H9 (cell line): ENCODE measurements at regions not wholly inside any gene's neighbourhood (a gene's known extent, or its start where the extent isn't known, plus 50 kb on each side); places are given as distances from the start of the nearest gene placed in this dataset.
"Not testable (repeated sequence)": the region's sequence is repeated elsewhere in the genome, so short reads cannot be mapped to it uniquely, and the experiment has no call there.

Experiments used
- DNase-seq: peaks from one replicate; pipeline ENCODE4 v3.0.0-alpha.2; 2017
- H2AFZ ChIP-seq: one replicate; pipeline ENCODE4 v1.6.1; 2013; ENCODE audit warnings: mild to moderate bottlenecking, low read length, control low read depth, moderate library complexity
- H2AK5ac ChIP-seq: 2 replicates; pipeline ENCODE4 v1.6.1; 2013; ENCODE audit warnings: low read length, control low read depth, mixed read lengths; ENCODE audit not compliant: insufficient read length
- H2BK120ac ChIP-seq: one replicate; pipeline ENCODE4 v1.6.1; 2013; ENCODE audit warnings: low read depth, mild to moderate bottlenecking, low read length, control low read depth, inconsistent platforms; ENCODE audit not compliant: poor library complexity, severe bottlenecking
- H2BK12ac ChIP-seq: 2 replicates; pipeline ENCODE4 v1.6.1; 2013; ENCODE audit warnings: low read length, control low read depth, mixed read lengths, low read depth; ENCODE audit not compliant: insufficient read length
- H2BK15ac ChIP-seq: 2 replicates; pipeline ENCODE4 v1.6.1; 2013; ENCODE audit warnings: low read depth, low read length, control low read depth
- H2BK20ac ChIP-seq: one replicate; pipeline ENCODE4 v1.6.1; 2013; ENCODE audit warnings: low read depth, mild to moderate bottlenecking, low read length, control low read depth, inconsistent platforms; ENCODE audit not compliant: poor library complexity, severe bottlenecking
- H2BK5ac ChIP-seq: 2 replicates; pipeline ENCODE4 v1.6.1; 2013; ENCODE audit warnings: low read length, control low read depth, mixed read lengths; ENCODE audit not compliant: insufficient read length
- H3K14ac ChIP-seq: 2 replicates; pipeline ENCODE4 v1.6.1; 2013; ENCODE audit warnings: low read length, control low read depth; ENCODE audit not compliant: insufficient read depth
- H3K18ac ChIP-seq: 2 replicates; pipeline ENCODE4 v1.6.1; 2013; ENCODE audit warnings: low read depth, mild to moderate bottlenecking, mixed read lengths, low read length, control low read depth; ENCODE audit not compliant: insufficient read length
- H3K23ac ChIP-seq: 2 replicates; pipeline ENCODE4 v1.6.1; 2013; ENCODE audit warnings: low read length, control low read depth, mixed read lengths, low read depth; ENCODE audit not compliant: insufficient read length
- H3K23me2 ChIP-seq: 2 replicates; pipeline ENCODE4 v1.6.1; 2013; ENCODE audit warnings: low read depth, mild to moderate bottlenecking, mixed read lengths, low read length, control low read depth; ENCODE audit not compliant: insufficient read length, poor library complexity, severe bottlenecking
- H3K27ac ChIP-seq: 2 replicates; pipeline ENCODE4 v1.5.1; 2013; ENCODE audit warnings: low read length, control low read depth, mixed read lengths, low read depth; ENCODE audit not compliant: insufficient read length
- H3K27me3 ChIP-seq: 2 replicates; pipeline ENCODE4 v1.6.1; 2013; ENCODE audit warnings: low read length, control low read depth, inconsistent platforms; ENCODE audit not compliant: insufficient read depth
- H3K4ac ChIP-seq: 2 replicates; pipeline ENCODE4 v1.6.1; 2013; ENCODE audit warnings: low read depth, mild to moderate bottlenecking, control low read depth, inconsistent platforms, low read length, moderate library complexity
- H3K4me1 ChIP-seq: 2 replicates; pipeline ENCODE4 v1.6.1; 2013; ENCODE audit warnings: low read length, control low read depth, inconsistent platforms; ENCODE audit not compliant: insufficient read depth
- H3K4me2 ChIP-seq: 2 replicates; pipeline ENCODE4 v1.6.1; 2013; ENCODE audit warnings: low read length, control low read depth, mixed read lengths; ENCODE audit not compliant: insufficient read length, insufficient read depth
- H3K56ac ChIP-seq: 2 replicates; pipeline ENCODE4 v1.6.1; 2013; ENCODE audit warnings: low read depth, mild to moderate bottlenecking, mixed read lengths, low read length, control low read depth; ENCODE audit not compliant: insufficient read length
- H3K79me1 ChIP-seq: 2 replicates; pipeline ENCODE4 v1.6.1; 2013; ENCODE audit warnings: low read depth, mild to moderate bottlenecking, moderate library complexity, low read length, control low read depth, inconsistent platforms; ENCODE audit not compliant: insufficient read depth, poor library complexity, severe bottlenecking
- H3K79me2 ChIP-seq: 2 replicates; pipeline ENCODE4 v1.6.1; 2013; ENCODE audit warnings: low read length, control low read depth, inconsistent platforms; ENCODE audit not compliant: insufficient read depth
- H3K9ac ChIP-seq: 2 replicates; pipeline ENCODE4 v1.6.1; 2013; ENCODE audit warnings: low read length, control low read depth, mixed read lengths; ENCODE audit not compliant: insufficient read length; ENCODE audit errors: extremely low read depth
- H3K9me3 ChIP-seq: one replicate; pipeline ENCODE4 v1.6.1; 2013; ENCODE audit warnings: low read depth, low read length, inconsistent platforms; ENCODE audit not compliant: control insufficient read depth
- H3T11ph ChIP-seq: one replicate; pipeline ENCODE4 v1.6.1; 2013; ENCODE audit warnings: mild to moderate bottlenecking, low read length, control low read depth, inconsistent platforms
- H4K20me1 ChIP-seq: one replicate; pipeline ENCODE4 v1.6.1; 2013; ENCODE audit not compliant: control insufficient read depth, insufficient read length, insufficient read depth
- H4K5ac ChIP-seq: 2 replicates; pipeline ENCODE4 v1.6.1; 2013; ENCODE audit warnings: low read depth, mild to moderate bottlenecking, mixed read lengths, low read length, control low read depth; ENCODE audit not compliant: insufficient read length
- H4K8ac ChIP-seq: replicated peaks from 2 replicates; pipeline ENCODE4 v1.6.1; 2013; ENCODE audit warnings: low read length, control low read depth, mixed read lengths, low read depth; ENCODE audit not compliant: insufficient read length
- H4K91ac ChIP-seq: 2 replicates; pipeline ENCODE4 v1.6.1; 2013; ENCODE audit warnings: low read depth, mild to moderate bottlenecking, moderate library complexity, mixed read lengths, low read length, control low read depth; ENCODE audit not compliant: insufficient read length
- H3K27ac Mint-ChIP-seq, 3 experiments: 2 replicates in 2 of 3; 3 replicates in 1 of 3; pipeline ENCODE4 v1.8.0; 2020 to 2021; ENCODE audit warnings: mixed read lengths in 3 of 3, mild to moderate bottlenecking in 1 of 3, moderate library complexity in 1 of 3
- H3K27me3 Mint-ChIP-seq: 2 replicates; pipeline ENCODE4 v1.8.0; 2021; ENCODE audit warnings: low read depth, mild to moderate bottlenecking, moderate library complexity, mixed read lengths
- H3K36me3 Mint-ChIP-seq, 3 experiments: 2 replicates in 2 of 3; 3 replicates in 1 of 3; pipeline ENCODE4 v1.8.0; 2020 to 2021; ENCODE audit warnings: low read depth in 3 of 3, mixed read lengths in 3 of 3; ENCODE audit not compliant: insufficient read depth in 1 of 3
- H3K4me1 Mint-ChIP-seq, 2 experiments: 2 replicates each; pipeline ENCODE4 v1.8.0; 2020; ENCODE audit warnings: mixed read lengths in 2 of 2
- H3K4me3 Mint-ChIP-seq, 2 experiments: 2 replicates in 1 of 2; 3 replicates in 1 of 2; pipeline ENCODE4 v1.8.0; 2020 to 2021; ENCODE audit warnings: mild to moderate bottlenecking in 2 of 2, mixed read lengths in 2 of 2, moderate library complexity in 1 of 2
- H3K9me3 Mint-ChIP-seq, 2 experiments: 2 replicates in 1 of 2; 3 replicates in 1 of 2; pipeline ENCODE4 v1.8.0; 2020; ENCODE audit warnings: mild to moderate bottlenecking in 2 of 2, mixed read lengths in 2 of 2, moderate library complexity in 1 of 2
- CTCF ChIP-seq: fragments of 200-600 bp; sonication (generic); conservative IDR thresholded peaks from 3 replicates; pipeline ENCODE4 v1.8.0; 2021; ENCODE audit warnings: antibody characterized with exemption, mild to moderate bottlenecking
- WGBS: extraction: QIAGEN DNeasy Blood & Tissue Kit; methylation state at CpG from one replicate; pipeline ENCODE4 v1.1.7; 2013; ENCODE audit warnings: missing lambda C conversion rate, low lambda C conversion rate, mixed read lengths; ENCODE audit not compliant: insufficient read length; ENCODE audit errors: extremely low coverage; 5-methylcytosine and 5-hydroxymethylcytosine counted together

GRCh38 chr12:131321988-131322387 is 368.3 kb downstream of the ADGRD1 start:
- H3K56ac ChIP-seq, result no peak overlapping the region
- H2BK120ac ChIP-seq, result no peak overlapping the region
- no peak overlapping the region for H3K14ac ChIP-seq
- no peak overlapping the region for H2AFZ ChIP-seq
- no peak for TF ChIP-seq CTCF
- H3K9ac ChIP-seq, result no peak overlapping the region
- no peak overlapping the region for H4K8ac ChIP-seq
- no peaks in the 10 kb centered on the region for H3K4me1 ChIP-seq
- no peak overlapping the region for H3K18ac ChIP-seq
- Mint-ChIP-seq H3K4me1 (peaks cover 20 to 26% of the 10 kb centered on the region in 2 experiments; a peak in 3 of 4 replicates), H3K27me3 (peaks cover 4% of the 10 kb centered on the region; the same call in 1 of the 2 replicates), H3K27ac (no peak overlapping the region), H3K4me3 (no peak overlapping the region), H3K36me3 (peaks cover 21 to 41% (median 22%) of the 10 kb centered on the region in 3 experiments; a peak in 6 of 7 replicates), H3K9me3 (peaks cover 56 to 66% of the 10 kb centered on the region in 2 experiments)
- no peaks in the 10 kb centered on the region for H4K20me1 ChIP-seq
- no peak overlapping the region for H3K4ac ChIP-seq
- H3K27ac ChIP-seq, result no peak overlapping the region
- H3K23me2 ChIP-seq, result no peaks in the 10 kb centered on the region
- no peak overlapping the region for H4K91ac ChIP-seq
- no peaks in the 10 kb centered on the region for H3K27me3 ChIP-seq
- no peaks in the 10 kb centered on the region for H3K79me2 ChIP-seq
- H3K4me2 ChIP-seq, result no peak overlapping the region
- peaks cover 6% of the 10 kb centered on the region for H3K9me3 ChIP-seq
- H2BK15ac ChIP-seq, result no peak overlapping the region
- H2BK20ac ChIP-seq, result no peak overlapping the region
- H2BK5ac ChIP-seq, result no peak overlapping the region
- no peak overlapping the region for H2AK5ac ChIP-seq
- no peak for DNase-seq
- H3T11ph ChIP-seq, result no peak overlapping the region
- no peak overlapping the region for H3K23ac ChIP-seq
- no peaks in the 10 kb centered on the region for H3K79me1 ChIP-seq
- H4K5ac ChIP-seq, result no peak overlapping the region
- no peak overlapping the region for H2BK12ac ChIP-seq

- Mint-ChIP-seq H3K4me1 (peaks cover 20 to 26% of the 10 kb centered on the region in 2 experiments; a peak in 3 of 4 replicates), H3K9me3 (peaks cover 58 to 66% of the 10 kb centered on the region in 2 experiments), H3K36me3 (peaks cover 21 to 41% (median 25%) of the 10 kb centered on the region in 3 experiments; a peak in 6 of 7 replicates)
- not testable (repeated sequence) for H3K27me3 ChIP-seq, H3K4me1 ChIP-seq, H3K79me1 ChIP-seq, DNase-seq, H3K18ac ChIP-seq, H3K14ac ChIP-seq, H2BK20ac ChIP-seq, H3K23ac ChIP-seq, H3K23me2 ChIP-seq, H2BK5ac ChIP-seq, H3K4me2 ChIP-seq, H3K79me2 ChIP-seq, H3K56ac ChIP-seq, H4K8ac ChIP-seq, H3T11ph ChIP-seq, H2BK12ac ChIP-seq, H4K91ac ChIP-seq, H2BK15ac ChIP-seq, H3K9ac ChIP-seq, H3K27ac Mint-ChIP-seq, H4K5ac ChIP-seq, H3K4me3 Mint-ChIP-seq, H3K27ac ChIP-seq, H3K27me3 Mint-ChIP-seq, H3K9me3 ChIP-seq, H2AK5ac ChIP-seq, H3K4ac ChIP-seq, H2BK120ac ChIP-seq, H2AFZ ChIP-seq, H4K20me1 ChIP-seq
- 100% methylated on average over 1 of the region's 3 CpGs for WGBS
These were observed 368.8 kb downstream of the ADGRD1 start for GRCh38 chr12:131322460-131322859.
